ENCODE measurements at regions not wholly inside any gene's neighbourhood (a gene's known extent, or its start where the extent isn't known, plus 50 kb on each side); places are given as distances from the start of the nearest gene placed in this dataset.

GRCh38 chr15:93311620-93312019 is 222.6 kb upstream of the RGMA start:
- TF ChIP-seq, protein P1, sequence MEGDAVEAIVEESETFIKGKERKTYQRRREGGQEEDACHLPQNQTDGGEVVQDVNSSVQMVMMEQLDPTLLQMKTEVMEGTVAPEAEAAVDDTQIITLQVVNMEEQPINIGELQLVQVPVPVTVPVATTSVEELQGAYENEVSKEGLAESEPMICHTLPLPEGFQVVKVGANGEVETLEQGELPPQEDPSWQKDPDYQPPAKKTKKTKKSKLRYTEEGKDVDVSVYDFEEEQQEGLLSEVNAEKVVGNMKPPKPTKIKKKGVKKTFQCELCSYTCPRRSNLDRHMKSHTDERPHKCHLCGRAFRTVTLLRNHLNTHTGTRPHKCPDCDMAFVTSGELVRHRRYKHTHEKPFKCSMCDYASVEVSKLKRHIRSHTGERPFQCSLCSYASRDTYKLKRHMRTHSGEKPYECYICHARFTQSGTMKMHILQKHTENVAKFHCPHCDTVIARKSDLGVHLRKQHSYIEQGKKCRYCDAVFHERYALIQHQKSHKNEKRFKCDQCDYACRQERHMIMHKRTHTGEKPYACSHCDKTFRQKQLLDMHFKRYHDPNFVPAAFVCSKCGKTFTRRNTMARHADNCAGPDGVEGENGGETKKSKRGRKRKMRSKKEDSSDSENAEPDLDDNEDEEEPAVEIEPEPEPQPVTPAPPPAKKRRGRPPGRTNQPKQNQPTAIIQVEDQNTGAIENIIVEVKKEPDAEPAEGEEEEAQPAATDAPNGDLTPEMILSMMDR (IDR thresholded peaks at IDR 0.05; ENCODE audit: borderline replicate concordance, extremely low read depth, low read length, poor library complexity, severe bottlenecking) = no peak
- TF ChIP-seq EZH2 (IDR thresholded peaks at IDR 0.05; ENCODE audit: borderline replicate concordance, low read depth, low read length, severe bottlenecking) = no peak
